LoVo (cell line): ENCODE measurements at regions not wholly inside any gene's neighbourhood (a gene's known extent, or its start where the extent isn't known, plus 50 kb on each side); places are given as distances from the start of the nearest gene placed in this dataset.
A peak's percentile ranks its signal among the peaks of the same experiment; 100 is the strongest.
"Not testable (repeated sequence)": the region's sequence is repeated elsewhere in the genome, so short reads cannot be mapped to it uniquely, and the experiment has no call there.

Source experiments
- DNase-seq: peaks from one replicate; pipeline ENCODE4 v3.0.0-alpha.2; 2016; ENCODE audit warnings: low spot score

GRCh38 chr4:128649161-128649560 lies 160.3 kb upstream of the JADE1 start:
- no peak for DNase-seq

- no peak for DNase-seq
These were observed 161.5 kb upstream of the JADE1 start for GRCh38 chr4:128648021-128648420.

- DNase-seq, result not testable (repeated sequence)
These were observed 162.6 kb upstream of the JADE1 start for GRCh38 chr4:128646893-128647292.

- not testable (repeated sequence) for DNase-seq
These were observed 164.5 kb upstream of the JADE1 start for GRCh38 chr4:128644693-128645654.

GRCh38 chr4:128644107-128644506 lies 165.4 kb upstream of the JADE1 start:
- not testable (repeated sequence) for DNase-seq

- DNase-seq, result not testable (repeated sequence)
These were observed 167.9 kb upstream of the JADE1 start for GRCh38 chr4:128641566-128641965.

GRCh38 chr4:128639541-128640270 lies 169.8 kb upstream of the JADE1 start:
- no peak for DNase-seq

GRCh38 chr4:128636906-128637305 lies 172.6 kb upstream of the JADE1 start:
- no peak for DNase-seq

GRCh38 chr4:128635955-128636560 lies 173.4 kb upstream of the JADE1 start:
- no peak for DNase-seq

GRCh38 chr4:128635141-128635954 lies 174.2 kb upstream of the JADE1 start:
- DNase-seq, result no peak

- DNase-seq, result peak; percentile 33
These were observed 176.4 kb upstream of the JADE1 start for GRCh38 chr4:128633067-128633466.

GRCh38 chr4:128630871-128631270 lies 178.6 kb upstream of the JADE1 start:
- DNase-seq, result no peak

- DNase-seq, result no peak
These were observed 185.8 kb upstream of the JADE1 start for GRCh38 chr4:128623508-128624215.

GRCh38 chr4:128620279-128620965 lies 189.1 kb upstream of the JADE1 start:
- DNase-seq, result not testable (repeated sequence)

GRCh38 chr4:128615197-128615596 lies 194.3 kb upstream of the JADE1 start:
- no peak for DNase-seq

GRCh38 chr4:128608006-128608405 lies 201.5 kb upstream of the JADE1 start:
- DNase-seq, result no peak

- DNase-seq, result no peak
These were observed 203.3 kb upstream of the JADE1 start for GRCh38 chr4:128606173-128606572.

- DNase-seq, result no peak
These were observed 204.7 kb upstream of the JADE1 start for GRCh38 chr4:128604840-128605239.

- no peak for DNase-seq
These were observed 205.3 kb upstream of the JADE1 start for GRCh38 chr4:128604204-128604603.

- DNase-seq, result no peak
These were observed 206.4 kb upstream of the JADE1 start for GRCh38 chr4:128603081-128603480.
